Progenitor cell of endocrine pancreas (in vitro differentiated cells): ENCODE measurements at regions not wholly inside any gene's neighbourhood (a gene's known extent, or its start where the extent isn't known, plus 50 kb on each side); places are given as distances from the start of the nearest gene placed in this dataset.

Experiments used
- DNase-seq: peaks from one replicate; pipeline ENCODE4 v3.0.0; 2021; ENCODE audit warnings: low spot score; ENCODE audit not compliant: unreplicated experiment
- H3K27ac Mint-ChIP-seq: 2 replicates; pipeline ENCODE4 v1.8.0; 2021; ENCODE audit warnings: mild to moderate bottlenecking, moderate library complexity, mixed read lengths
- H3K27me3 Mint-ChIP-seq: 2 replicates; pipeline ENCODE4 v1.8.0; 2021; ENCODE audit warnings: mixed read lengths
- H3K36me3 Mint-ChIP-seq: 2 replicates; pipeline ENCODE4 v1.8.0; 2022; ENCODE audit warnings: mixed read lengths; ENCODE audit not compliant: insufficient read depth
- H3K4me1 Mint-ChIP-seq: 2 replicates; pipeline ENCODE4 v1.8.0; 2021; ENCODE audit warnings: low read depth, mixed read lengths
- H3K4me3 Mint-ChIP-seq: 2 replicates; pipeline ENCODE4 v1.8.0; 2021; ENCODE audit warnings: low read depth, mild to moderate bottlenecking, moderate library complexity, mixed read lengths
- H3K9me3 Mint-ChIP-seq: 2 replicates; pipeline ENCODE4 v1.8.0; 2021; ENCODE audit warnings: low read depth, mixed read lengths
- CTCF ChIP-seq: fragments of 200-600 bp; sonication (generic); IDR thresholded peaks from one replicate; pipeline ENCODE4 v1.5.0; 2021; ENCODE audit warnings: antibody characterized with exemption, mild to moderate bottlenecking; ENCODE audit not compliant: unreplicated experiment

DNA sequence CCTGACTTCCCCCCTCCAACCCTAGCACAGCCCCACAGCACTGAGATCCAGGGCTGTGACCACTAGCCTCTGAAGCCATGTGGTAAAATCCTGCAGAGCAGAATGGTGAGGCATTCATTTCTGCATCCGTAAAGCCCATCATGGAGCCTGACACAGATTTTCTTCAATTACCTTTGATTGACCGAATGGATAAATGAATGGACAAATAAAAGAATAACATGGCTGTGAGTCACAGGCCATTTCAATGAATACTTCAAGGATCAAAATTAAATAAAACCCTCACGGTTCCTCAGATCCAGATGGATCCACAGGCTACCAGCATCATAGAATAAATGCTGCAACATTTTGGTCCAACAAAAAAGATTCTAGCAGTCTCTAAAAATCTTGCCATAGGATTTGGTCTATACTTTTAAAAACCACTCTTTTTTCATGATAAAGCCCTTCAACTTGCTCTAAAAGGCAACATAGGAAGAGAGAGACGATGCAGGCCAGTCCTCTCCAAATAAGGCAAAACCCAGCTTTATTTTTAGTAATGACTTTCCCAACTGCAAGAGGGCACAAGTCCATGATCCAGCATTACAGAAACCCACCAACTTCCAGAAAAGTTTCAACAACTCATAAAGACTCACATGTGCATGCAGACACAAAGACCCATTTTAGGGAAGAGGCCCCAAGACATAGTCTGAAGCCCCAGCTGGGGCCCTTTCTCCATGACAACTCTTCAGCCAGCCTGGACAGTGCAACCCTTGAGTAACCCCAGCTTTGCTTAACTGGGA is 52.4 kb upstream of the MRPS22 start:
- peaks cover 10% of the 10 kb centered on the region for H3K4me1 Mint-ChIP-seq
- no peaks in the 10 kb centered on the region for H3K36me3 Mint-ChIP-seq
- peaks cover 28% of the 10 kb centered on the region for H3K27me3 Mint-ChIP-seq
- no peak for TF ChIP-seq CTCF
- no peak overlapping the region for H3K27ac Mint-ChIP-seq
- H3K4me3 Mint-ChIP-seq = no peak overlapping the region
- DNase-seq = no peak
- no peaks in the 10 kb centered on the region for H3K9me3 Mint-ChIP-seq

GRCh38 chr3:139292192-139292591 is 51.6 kb upstream of the MRPS22 start:
- H3K27me3 Mint-ChIP-seq = peaks cover 28% of the 10 kb centered on the region
- no peaks in the 10 kb centered on the region for H3K36me3 Mint-ChIP-seq
- no peak overlapping the region for H3K4me3 Mint-ChIP-seq
- H3K9me3 Mint-ChIP-seq = no peaks in the 10 kb centered on the region
- peaks cover 10% of the 10 kb centered on the region for H3K4me1 Mint-ChIP-seq
- DNase-seq = no peak
- H3K27ac Mint-ChIP-seq = no peak overlapping the region
- no peak for TF ChIP-seq CTCF

- TF ChIP-seq CTCF = no peak
- Mint-ChIP-seq H3K27me3 (peaks cover 27% of the 10 kb centered on the region), H3K9me3 (no peaks in the 10 kb centered on the region), H3K4me1 (peaks cover 10% of the 10 kb centered on the region), H3K27ac (no peak overlapping the region), H3K4me3 (no peak overlapping the region), H3K36me3 (no peaks in the 10 kb centered on the region)
- no peak for DNase-seq
Observed at GRCh38 chr3:139292711-139293664, 50.8 kb upstream of the MRPS22 start.

- Mint-ChIP-seq H3K4me1 (peaks cover 3% of the 10 kb centered on the region), H3K27ac (no peak overlapping the region), H3K36me3 (no peaks in the 10 kb centered on the region), H3K27me3 (peaks cover 25% of the 10 kb centered on the region), H3K4me3 (no peak overlapping the region), H3K9me3 (no peaks in the 10 kb centered on the region)
- no peak for DNase-seq
- no peak for TF ChIP-seq CTCF
Observed at GRCh38 chr3:139293665-139294023, 50.2 kb upstream of the MRPS22 start.
